ENCODE measurements at regions not wholly inside any gene's neighbourhood (a gene's known extent, or its start where the extent isn't known, plus 50 kb on each side); places are given as distances from the start of the nearest gene placed in this dataset.

DNA sequence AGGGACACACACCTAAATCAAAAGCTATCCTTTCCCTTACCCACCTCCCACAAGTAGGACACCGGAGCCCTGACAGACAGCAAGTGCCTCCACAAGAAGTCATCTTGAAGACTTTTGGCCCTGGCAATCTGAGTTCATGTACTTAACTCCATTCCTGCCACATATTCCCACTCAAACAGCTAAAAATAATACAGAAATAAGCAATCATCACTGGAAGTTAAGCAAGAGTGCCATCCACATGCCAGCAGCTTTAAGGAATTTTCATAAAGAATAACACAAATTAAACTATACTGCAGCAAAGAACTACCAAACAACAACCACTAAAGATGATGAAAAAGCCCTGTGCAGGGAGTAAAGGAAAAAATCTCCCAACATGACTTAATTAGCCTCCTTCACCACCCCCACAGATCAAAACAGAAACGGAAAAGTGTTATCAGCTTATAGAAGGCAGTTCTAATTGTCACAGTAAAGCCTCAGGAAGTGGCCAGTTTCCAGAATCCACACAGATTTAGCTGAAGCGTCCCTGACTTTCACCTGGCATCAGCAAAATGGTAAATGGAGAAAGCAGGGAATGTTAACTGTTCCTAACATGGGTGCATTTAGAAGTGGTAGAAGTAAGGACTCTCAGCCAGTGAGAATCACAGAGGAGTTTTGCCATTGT, 343.9 kb downstream of the TBC1D4 start (continued):
- TF ChIP-seq MYC (IDR thresholded peaks at IDR 0.05; ENCODE audit: insufficient read depth, insufficient read length, insufficient replicate concordance, low read length, severe bottlenecking) (no peak), PAX8 (IDR thresholded peaks at IDR 0.05) (no peak), DPF2 (IDR thresholded peaks at IDR 0.05) (no peak), BMI1 (IDR thresholded peaks at IDR 0.05; ENCODE audit: borderline replicate concordance) (no peak)
- TF ChIP-seq, protein P1, sequence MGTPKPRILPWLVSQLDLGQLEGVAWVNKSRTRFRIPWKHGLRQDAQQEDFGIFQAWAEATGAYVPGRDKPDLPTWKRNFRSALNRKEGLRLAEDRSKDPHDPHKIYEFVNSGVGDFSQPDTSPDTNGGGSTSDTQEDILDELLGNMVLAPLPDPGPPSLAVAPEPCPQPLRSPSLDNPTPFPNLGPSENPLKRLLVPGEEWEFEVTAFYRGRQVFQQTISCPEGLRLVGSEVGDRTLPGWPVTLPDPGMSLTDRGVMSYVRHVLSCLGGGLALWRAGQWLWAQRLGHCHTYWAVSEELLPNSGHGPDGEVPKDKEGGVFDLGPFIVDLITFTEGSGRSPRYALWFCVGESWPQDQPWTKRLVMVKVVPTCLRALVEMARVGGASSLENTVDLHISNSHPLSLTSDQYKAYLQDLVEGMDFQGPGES (IDR thresholded peaks at IDR 0.05), result no peak

DNA sequence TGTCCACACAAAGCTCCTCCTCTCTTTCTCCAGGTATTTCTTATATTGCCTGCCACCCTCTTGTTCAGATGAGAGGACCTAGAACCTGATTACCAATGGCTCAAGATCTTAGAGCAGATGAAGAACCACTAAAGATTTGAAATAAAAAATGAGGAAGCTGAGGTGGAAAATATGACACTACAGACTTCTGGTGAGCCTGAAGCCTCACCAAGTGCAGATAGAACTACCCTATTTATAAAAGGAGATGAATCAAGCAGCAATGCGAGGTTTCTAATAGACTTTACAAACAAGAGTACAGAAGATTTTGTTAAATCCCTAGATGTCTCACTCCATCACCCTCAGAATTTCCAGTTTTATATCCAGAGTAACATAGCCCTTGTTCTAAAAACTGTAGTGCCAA, 345.8 kb downstream of the TBC1D4 start:
- RAD21 ChIA-PET (ENCODE audit: unreplicated experiment), result no interaction called here
- Histone ChIP-seq H4K20me1 (ENCODE audit: control insufficient read depth, insufficient read depth) (no peaks in the 10 kb centered on the region), H3K4me2 (ENCODE audit: control insufficient read depth, insufficient read depth) (no peak overlapping the region), H3K27ac (ENCODE audit: control insufficient read depth, insufficient read depth) (no peak overlapping the region), H3K9ac (ENCODE audit: control insufficient read depth, insufficient read depth, low read length) (no peak overlapping the region), H3K4me3 (no peak overlapping the region), H3K4me1 (ENCODE audit: control insufficient read depth, insufficient read depth, low read length) (no peaks in the 10 kb centered on the region), H3K79me2 (ENCODE audit: control insufficient read depth, insufficient read depth, low read length) (no peaks in the 10 kb centered on the region), H3K36me3 (ENCODE audit: control insufficient read depth in 2 of 2, insufficient read depth in 2 of 2, low read length in 1 of 2) (no peaks in the 10 kb centered on the region), H2AFZ (ENCODE audit: control insufficient read depth, low read depth, low read length) (no peak overlapping the region), H3K27me3 (replicated peaks in 1 of 2; ENCODE audit: control insufficient read depth in 2 of 2, insufficient read depth in 2 of 2, low read length in 1 of 2) (no peaks in the 10 kb centered on the region), H3K9me3 (replicated peaks; ENCODE audit: control insufficient read depth, insufficient read depth, low read length) (no peaks in the 10 kb centered on the region)
- in situ Hi-C loops (cut with MboI), result no loop called here
- intact Hi-C loops (cut with micrococcal nuclease; ENCODE audit: unreplicated experiment), result no loop called here
- CTCF ChIA-PET, result no interaction called here
- no peak for ATAC-seq
- no TSS peak for BruUV-seq (replicated peaks)
- POLR2A ChIA-PET, result no interaction called here
- no peak for FAIRE-seq
- no peak for DNase-seq (ENCODE audit: low read depth, low spot score)
- SMC1A ChIA-PET (ENCODE audit: uncharacterized antibody, unreplicated experiment), result no interaction called here
- WGBS (ENCODE audit: insufficient coverage, insufficient replicate concordance, low lambda C conversion rate, missing lambda C conversion rate), result 0% methylated on average over 1 of the region's 1 CpG
- TF ChIP-seq YY1 (IDR thresholded peaks at IDR 0.05; ENCODE audit: low read depth, low read length), result no peak
- no peak for TF ChIP-seq CREM (IDR thresholded peaks at IDR 0.05; ENCODE audit: low read depth)
- TF ChIP-seq SMC3 (IDR thresholded peaks at IDR 0.05; ENCODE audit: borderline replicate concordance, low read length), result no peak
- no peak for TF ChIP-seq TCF3 (IDR thresholded peaks at IDR 0.05; ENCODE audit: borderline replicate concordance, insufficient read depth, low read depth, low read length)
- no peak for TF ChIP-seq CREB1 (IDR thresholded peaks at IDR 0.05; ENCODE audit: low read depth)
- TF ChIP-seq NFYB (IDR thresholded peaks at IDR 0.05; ENCODE audit: insufficient read depth, low read depth, low read length), result no peak
- no peak for TF ChIP-seq STAT3 (IDR thresholded peaks at IDR 0.05; ENCODE audit: low read depth, low read length)
- no peak for TF ChIP-seq TBL1XR1 (IDR thresholded peaks at IDR 0.05; ENCODE audit: low read depth, low read length)
- TF ChIP-seq IRF4 (IDR thresholded peaks at IDR 0.05; ENCODE audit: low read depth, low read length), result no peak
- TF ChIP-seq, protein P2, sequence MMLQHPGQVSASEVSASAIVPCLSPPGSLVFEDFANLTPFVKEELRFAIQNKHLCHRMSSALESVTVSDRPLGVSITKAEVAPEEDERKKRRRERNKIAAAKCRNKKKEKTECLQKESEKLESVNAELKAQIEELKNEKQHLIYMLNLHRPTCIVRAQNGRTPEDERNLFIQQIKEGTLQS (IDR thresholded peaks at IDR 0.05; ENCODE audit: borderline replicate concordance, extremely low read depth, low read depth, low read length), result no peak
- TF ChIP-seq, protein P3, sequence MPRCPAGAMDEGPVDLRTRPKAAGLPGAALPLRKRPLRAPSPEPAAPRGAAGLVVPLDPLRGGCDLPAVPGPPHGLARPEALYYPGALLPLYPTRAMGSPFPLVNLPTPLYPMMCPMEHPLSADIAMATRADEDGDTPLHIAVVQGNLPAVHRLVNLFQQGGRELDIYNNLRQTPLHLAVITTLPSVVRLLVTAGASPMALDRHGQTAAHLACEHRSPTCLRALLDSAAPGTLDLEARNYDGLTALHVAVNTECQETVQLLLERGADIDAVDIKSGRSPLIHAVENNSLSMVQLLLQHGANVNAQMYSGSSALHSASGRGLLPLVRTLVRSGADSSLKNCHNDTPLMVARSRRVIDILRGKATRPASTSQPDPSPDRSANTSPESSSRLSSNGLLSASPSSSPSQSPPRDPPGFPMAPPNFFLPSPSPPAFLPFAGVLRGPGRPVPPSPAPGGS (IDR thresholded peaks at IDR 0.05; ENCODE audit: borderline replicate concordance, insufficient read depth, low read depth, low read length, poor library complexity, severe bottlenecking), result no peak
- no peak for TF ChIP-seq IKZF2 (IDR thresholded peaks at IDR 0.05)
- TF ChIP-seq EED (IDR thresholded peaks at IDR 0.05; ENCODE audit: low read depth), result no peak
